Testis (tissue), 2 donors: ENCODE measurements at regions not wholly inside any gene's neighbourhood (a gene's known extent, or its start where the extent isn't known, plus 50 kb on each side); places are given as distances from the start of the nearest gene placed in this dataset.

Experiments
- POLR2A ChIP-seq: fragments of 450-650 bp; IDR thresholded peaks from one replicate; pipeline ENCODE4 v1.6.1; 2017; ENCODE audit warnings: antibody characterized with exemption, mild to moderate bottlenecking, moderate library complexity
- TF ChIP-seq, protein P1 (sequence below), 3 experiments: fragments of 450-650 bp in 2 of 3; fragments of 200-600 bp in 1 of 3; sonication (generic) in 1 of 3; IDR thresholded peaks; one replicate each; pipeline ENCODE4 v1.5.1; 2016 to 2019; ENCODE audit warnings: antibody characterized with exemption in 3 of 3, mild to moderate bottlenecking in 2 of 3, moderate library complexity in 1 of 3

DNA sequence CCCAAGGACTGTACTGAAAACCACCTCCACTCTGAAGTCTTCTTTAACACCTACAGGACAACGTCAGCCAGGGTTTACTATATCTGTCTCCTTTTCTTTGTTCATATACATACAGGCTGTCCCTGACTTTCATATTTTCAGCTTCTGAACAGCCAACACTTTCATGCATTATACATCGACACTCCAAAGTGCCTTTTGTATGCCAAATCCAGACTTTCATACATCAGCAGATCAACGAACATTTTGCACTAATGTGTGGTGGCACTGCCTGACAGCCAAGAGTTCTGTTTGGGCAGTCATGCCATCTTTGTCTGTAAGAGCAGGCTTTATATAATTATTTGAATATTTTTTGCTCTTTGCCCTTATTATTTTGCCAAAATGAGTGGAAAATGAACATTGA, 487.4 kb downstream of the CETN3 start:
- TF ChIP-seq, protein P1, sequence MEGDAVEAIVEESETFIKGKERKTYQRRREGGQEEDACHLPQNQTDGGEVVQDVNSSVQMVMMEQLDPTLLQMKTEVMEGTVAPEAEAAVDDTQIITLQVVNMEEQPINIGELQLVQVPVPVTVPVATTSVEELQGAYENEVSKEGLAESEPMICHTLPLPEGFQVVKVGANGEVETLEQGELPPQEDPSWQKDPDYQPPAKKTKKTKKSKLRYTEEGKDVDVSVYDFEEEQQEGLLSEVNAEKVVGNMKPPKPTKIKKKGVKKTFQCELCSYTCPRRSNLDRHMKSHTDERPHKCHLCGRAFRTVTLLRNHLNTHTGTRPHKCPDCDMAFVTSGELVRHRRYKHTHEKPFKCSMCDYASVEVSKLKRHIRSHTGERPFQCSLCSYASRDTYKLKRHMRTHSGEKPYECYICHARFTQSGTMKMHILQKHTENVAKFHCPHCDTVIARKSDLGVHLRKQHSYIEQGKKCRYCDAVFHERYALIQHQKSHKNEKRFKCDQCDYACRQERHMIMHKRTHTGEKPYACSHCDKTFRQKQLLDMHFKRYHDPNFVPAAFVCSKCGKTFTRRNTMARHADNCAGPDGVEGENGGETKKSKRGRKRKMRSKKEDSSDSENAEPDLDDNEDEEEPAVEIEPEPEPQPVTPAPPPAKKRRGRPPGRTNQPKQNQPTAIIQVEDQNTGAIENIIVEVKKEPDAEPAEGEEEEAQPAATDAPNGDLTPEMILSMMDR (IDR thresholded peaks at IDR 0.05): no peak
- TF ChIP-seq POLR2A: no peak
